HFF-Myc (cell line): ENCODE measurements at regions not wholly inside any gene's neighbourhood (a gene's known extent, or its start where the extent isn't known, plus 50 kb on each side); places are given as distances from the start of the nearest gene placed in this dataset.
"Not testable (repeated sequence)": the region's sequence is repeated elsewhere in the genome, so short reads cannot be mapped to it uniquely, and the experiment has no call there.

Experiments used
- DNase-seq: peaks from one replicate; pipeline ENCODE4 v3.0.0-alpha.2; 2011; ENCODE audit warnings: low read depth; ENCODE audit errors: extremely low read depth
- H3K4me3 ChIP-seq: replicated peaks from 2 replicates; pipeline ENCODE4 v1.5.1; 2011; ENCODE audit warnings: low read depth, mild to moderate bottlenecking, control low read depth, low read length
- TF ChIP-seq, protein P1 (sequence below): IDR thresholded peaks from 2 replicates; pipeline ENCODE4 v1.5.1; 2012; ENCODE audit warnings: mild to moderate bottlenecking, low read depth, low read length, control low read depth; ENCODE audit errors: missing control alignments

DNA sequence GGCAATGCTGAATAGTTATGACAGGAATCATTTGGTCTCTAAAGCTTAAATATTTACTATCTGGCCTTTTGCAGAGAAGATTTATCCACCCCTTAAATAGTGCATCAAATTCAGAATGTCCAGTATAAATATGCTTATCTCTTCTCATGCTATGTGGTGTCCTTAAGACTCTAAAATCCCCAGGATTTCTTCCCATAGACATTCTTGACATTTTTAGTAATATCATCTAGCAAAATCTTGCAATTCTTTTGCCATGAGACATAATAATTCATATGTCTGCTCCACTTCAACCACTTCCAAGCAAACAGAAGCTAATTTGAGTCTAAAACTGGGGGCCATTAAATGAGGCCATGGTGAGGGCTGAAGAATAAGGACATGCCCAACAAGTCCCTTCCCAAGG lies 1923.4 kb upstream of the CDH9 start:
- no peak overlapping the region for H3K4me3 ChIP-seq
- TF ChIP-seq, protein P1, sequence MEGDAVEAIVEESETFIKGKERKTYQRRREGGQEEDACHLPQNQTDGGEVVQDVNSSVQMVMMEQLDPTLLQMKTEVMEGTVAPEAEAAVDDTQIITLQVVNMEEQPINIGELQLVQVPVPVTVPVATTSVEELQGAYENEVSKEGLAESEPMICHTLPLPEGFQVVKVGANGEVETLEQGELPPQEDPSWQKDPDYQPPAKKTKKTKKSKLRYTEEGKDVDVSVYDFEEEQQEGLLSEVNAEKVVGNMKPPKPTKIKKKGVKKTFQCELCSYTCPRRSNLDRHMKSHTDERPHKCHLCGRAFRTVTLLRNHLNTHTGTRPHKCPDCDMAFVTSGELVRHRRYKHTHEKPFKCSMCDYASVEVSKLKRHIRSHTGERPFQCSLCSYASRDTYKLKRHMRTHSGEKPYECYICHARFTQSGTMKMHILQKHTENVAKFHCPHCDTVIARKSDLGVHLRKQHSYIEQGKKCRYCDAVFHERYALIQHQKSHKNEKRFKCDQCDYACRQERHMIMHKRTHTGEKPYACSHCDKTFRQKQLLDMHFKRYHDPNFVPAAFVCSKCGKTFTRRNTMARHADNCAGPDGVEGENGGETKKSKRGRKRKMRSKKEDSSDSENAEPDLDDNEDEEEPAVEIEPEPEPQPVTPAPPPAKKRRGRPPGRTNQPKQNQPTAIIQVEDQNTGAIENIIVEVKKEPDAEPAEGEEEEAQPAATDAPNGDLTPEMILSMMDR: no peak
- DNase-seq: no peak

DNA sequence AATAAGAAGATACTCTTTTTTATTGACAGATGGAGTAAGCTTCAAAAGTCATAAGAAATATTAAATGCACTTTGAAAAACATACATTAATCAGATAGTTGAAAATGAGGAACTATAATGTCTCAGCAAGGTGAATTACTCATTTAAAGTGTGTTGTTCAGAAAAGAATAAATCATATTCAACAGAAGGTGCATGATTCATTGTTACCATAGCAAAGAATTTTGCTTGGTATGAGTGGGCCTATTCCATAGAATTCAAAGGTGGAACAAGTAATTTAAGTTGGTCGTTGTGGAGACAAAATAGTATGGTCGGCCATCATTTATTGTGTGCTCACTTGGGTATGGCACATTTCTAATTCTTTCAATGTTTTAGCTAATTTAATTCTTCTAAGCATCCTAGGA lies 1920.2 kb upstream of the CDH9 start:
- no peak overlapping the region for H3K4me3 ChIP-seq
- no peak for DNase-seq
- TF ChIP-seq, protein P1: no peak

DNA sequence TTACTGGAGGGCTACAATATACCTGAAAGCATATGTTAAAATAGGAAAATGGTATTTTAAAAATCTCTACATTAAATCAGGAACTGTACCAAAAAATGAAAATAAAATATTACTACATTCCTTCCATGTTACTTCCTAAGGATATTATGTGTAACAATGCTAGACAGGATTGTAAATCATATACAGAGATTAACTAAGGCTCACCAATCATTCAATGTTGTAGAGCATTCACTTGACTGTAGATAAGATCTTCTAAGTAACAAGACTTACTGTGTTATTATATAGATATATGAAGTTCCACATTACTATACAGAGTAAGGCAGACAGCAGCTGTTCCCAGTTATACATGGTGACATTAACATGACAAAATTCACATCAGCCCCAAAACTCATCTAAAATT lies 1919.1 kb upstream of the CDH9 start:
- no peak overlapping the region for H3K4me3 ChIP-seq
- no peak for DNase-seq
- TF ChIP-seq, protein P1: no peak

DNA sequence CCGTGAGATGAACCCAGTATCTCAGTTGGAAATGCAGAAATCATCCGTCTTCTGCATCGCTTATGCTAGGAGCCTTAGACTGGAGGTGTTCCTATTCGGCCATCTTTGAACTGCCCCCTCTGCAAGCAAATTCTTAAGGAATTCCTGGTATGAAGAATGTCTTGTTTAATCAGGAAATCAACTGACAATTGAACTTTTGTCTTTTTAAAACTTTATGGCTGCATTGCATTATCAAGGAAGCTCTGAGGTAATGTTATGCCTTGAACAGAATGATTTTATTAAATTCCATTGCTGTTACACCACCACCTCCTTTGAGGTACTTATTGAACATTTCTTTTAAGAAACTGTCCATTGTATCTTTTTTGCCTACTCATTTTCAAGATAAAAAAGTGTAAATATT lies 1915.7 kb upstream of the CDH9 start:
- H3K4me3 ChIP-seq: no peak overlapping the region
- TF ChIP-seq, protein P1: no peak
- DNase-seq: no peak

DNA sequence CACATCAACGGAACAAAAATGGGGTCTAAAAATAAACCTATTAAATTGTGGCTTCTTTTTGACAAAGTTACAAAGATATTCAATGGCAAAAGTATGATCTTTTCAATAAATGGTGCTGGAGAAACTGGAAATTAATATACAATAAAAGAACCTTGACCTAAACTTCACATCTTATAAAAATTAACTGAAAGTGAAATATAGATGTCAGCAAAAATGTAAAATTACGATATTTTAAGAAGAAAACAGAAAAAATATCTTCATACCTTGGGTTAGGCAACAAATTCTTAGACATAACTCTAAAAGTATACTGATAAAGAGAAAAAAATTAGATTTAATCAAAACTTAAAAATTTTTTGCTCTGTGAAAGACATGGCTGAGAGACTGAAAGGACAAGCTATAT lies 1909.5 kb upstream of the CDH9 start:
- no peak overlapping the region for H3K4me3 ChIP-seq
- no peak for DNase-seq
- TF ChIP-seq, protein P1: no peak

DNA sequence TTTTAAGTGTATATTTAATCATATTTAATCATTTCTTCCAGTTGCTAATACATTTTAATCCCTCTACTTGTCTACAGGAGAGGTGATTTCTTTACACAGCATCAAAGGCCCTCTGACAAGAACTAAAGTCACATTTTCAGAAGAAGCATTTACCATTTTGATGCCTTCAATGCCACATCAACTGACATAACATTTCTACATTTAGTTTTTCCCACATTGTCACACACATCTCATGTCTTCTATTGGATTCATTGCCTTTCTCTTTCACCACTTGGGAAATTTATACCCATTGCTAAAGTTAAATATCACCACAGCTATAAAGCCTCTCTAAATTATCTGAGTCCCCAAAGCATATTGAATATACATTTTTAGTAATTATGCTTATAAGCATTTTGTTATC lies 1907.5 kb upstream of the CDH9 start:
- TF ChIP-seq, protein P1: no peak
- no peak for DNase-seq
- H3K4me3 ChIP-seq: no peak overlapping the region

DNA sequence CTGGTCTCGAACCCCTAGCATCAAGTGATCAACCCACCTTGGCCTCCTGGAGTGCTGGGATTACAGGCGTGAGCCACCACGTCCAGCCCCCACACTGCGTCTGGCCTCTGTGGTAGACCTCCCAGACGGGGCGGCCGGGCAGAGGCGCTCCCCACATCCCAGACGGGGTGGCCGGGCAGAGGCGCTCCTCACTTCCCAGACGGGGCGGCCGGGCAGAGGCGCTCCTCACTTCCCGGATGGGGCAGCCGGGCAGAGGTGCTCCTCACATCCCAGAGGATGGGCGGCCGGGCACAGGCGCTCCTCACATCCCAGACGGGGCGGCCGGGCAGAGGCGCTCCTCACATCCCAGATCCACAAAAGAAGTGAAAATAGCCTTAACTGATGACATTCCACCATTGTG lies 1891.0 kb upstream of the CDH9 start:
- DNase-seq: not testable (repeated sequence)

DNA sequence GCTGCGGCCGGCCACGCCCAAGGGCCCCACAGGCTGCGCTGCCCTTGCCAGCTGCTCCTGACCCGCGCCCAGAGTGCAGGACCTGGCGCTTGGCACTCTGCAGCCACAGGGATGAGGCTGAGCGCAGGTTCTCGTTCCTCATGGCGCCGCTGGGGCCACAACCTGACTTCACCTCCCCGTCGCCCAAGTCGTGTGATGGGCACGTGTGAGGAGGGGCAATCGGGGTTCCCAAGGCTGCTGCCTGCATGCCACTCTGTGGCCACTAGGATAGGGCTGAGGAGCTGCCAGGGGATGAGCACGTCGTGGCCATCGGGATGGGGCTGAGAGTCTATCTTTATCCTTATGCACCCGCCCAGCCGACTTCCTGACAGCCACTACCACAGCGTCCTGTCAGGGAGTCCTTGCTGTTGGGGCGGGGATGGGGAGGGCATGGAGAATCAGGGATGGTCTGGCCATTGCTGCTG lies 1890.0 kb upstream of the CDH9 start:
- not testable (repeated sequence) for DNase-seq, H3K4me3 ChIP-seq

More for the DNA sequence above, 1891.0 kb upstream of the CDH9 start:
- not testable (repeated sequence) for H3K4me3 ChIP-seq
